ENCODE measurements at regions not wholly inside any gene's neighbourhood (a gene's known extent, or its start where the extent isn't known, plus 50 kb on each side); places are given as distances from the start of the nearest gene placed in this dataset.

DNA sequence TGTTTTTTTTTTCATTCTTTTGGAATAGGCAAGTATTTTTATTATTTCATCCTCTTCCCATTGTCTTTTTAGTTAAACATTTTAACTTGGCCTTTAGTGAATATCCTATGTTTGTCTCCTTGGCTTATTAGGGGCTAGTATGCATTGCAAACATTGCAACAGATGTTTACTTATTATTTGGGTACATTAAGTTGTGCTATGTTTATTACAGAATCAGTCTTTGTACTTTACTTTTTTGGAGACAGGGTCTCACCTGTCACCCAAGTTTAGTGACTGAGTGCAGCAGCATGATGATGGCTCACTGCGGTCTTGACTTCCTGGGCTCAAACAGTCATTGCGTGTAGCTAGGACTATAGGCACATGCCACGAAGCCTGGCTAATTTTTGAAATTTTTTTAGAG, 51.1 kb upstream of the NUDT6 start:
- no peaks in the 10 kb centered on the region for H4K20me1 ChIP-seq (ENCODE audit: low read depth)
- no peaks in the 10 kb centered on the region for H3F3A ChIP-seq (ENCODE audit: low read depth)
- no peak overlapping the region for H3K4me3 ChIP-seq
- H3K27me3 ChIP-seq, result no peaks in the 10 kb centered on the region
- H3K4me1 Mint-ChIP-seq, result no peaks in the 10 kb centered on the region
- peaks cover 13% of the 10 kb centered on the region for H3K36me3 ChIP-seq
- H3K9ac ChIP-seq, result no peak overlapping the region
- no peak overlapping the region for H3K4me3 Mint-ChIP-seq
- no peak overlapping the region for H2AFZ ChIP-seq (replicated peaks)
- no peak for DNase-seq (ENCODE audit: low spot score)
- H3K36me3 Mint-ChIP-seq, result peaks cover 19% of the 10 kb centered on the region
- no peak overlapping the region for H3K27ac Mint-ChIP-seq
- peaks cover 14% of the 10 kb centered on the region for H3K9me3 Mint-ChIP-seq
- H3K4me1 ChIP-seq, result no peaks in the 10 kb centered on the region
- no peak overlapping the region for H3K4me2 ChIP-seq
- peaks cover 5% of the 10 kb centered on the region for H3K79me2 ChIP-seq (ENCODE audit: low read depth)
- no peaks in the 10 kb centered on the region for H3K27me3 Mint-ChIP-seq (ENCODE audit: insufficient read depth, low read depth)
- TF ChIP-seq CTCF (IDR thresholded peaks at IDR 0.05) (no peak), EZH2 (IDR thresholded peaks at IDR 0.05) (no peak), EZH2phosphoT487 (IDR thresholded peaks at IDR 0.05) (no peak)
- no peak overlapping the region for H3K27ac ChIP-seq
- no peaks in the 10 kb centered on the region for H3K9me3 ChIP-seq (ENCODE audit: low read depth)

DNA sequence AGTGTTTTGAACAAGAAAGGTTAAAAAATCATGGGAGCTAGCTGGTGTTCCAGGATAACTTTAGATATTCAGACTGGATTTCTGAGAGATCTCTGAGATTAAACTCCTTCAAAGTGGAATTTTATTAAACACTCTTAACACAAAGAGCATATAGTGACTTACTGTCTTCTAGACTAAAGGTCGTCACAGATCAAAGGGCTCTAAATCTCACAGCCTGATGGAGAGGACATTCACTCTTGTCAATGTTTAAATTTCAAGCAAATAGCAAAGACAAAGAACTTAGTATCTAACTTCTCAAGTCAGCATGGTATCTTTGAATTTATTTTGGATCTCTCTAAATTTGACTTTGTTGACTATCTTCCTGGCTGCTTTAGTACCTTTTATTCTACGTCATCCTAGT, 53.7 kb upstream of the NUDT6 start:
- Histone ChIP-seq H3K9ac (no peak overlapping the region), H3K79me2 (ENCODE audit: low read depth) (peaks cover 5% of the 10 kb centered on the region), H3K4me1 (no peaks in the 10 kb centered on the region), H2AFZ (replicated peaks) (no peak overlapping the region), H4K20me1 (ENCODE audit: low read depth) (no peaks in the 10 kb centered on the region), H3K4me2 (no peak overlapping the region), H3K4me3 (no peak overlapping the region), H3K27ac (no peak overlapping the region), H3F3A (ENCODE audit: low read depth) (no peaks in the 10 kb centered on the region), H3K36me3 (peaks cover 13% of the 10 kb centered on the region), H3K9me3 (ENCODE audit: low read depth) (no peaks in the 10 kb centered on the region), H3K27me3 (no peaks in the 10 kb centered on the region)
- no peaks in the 10 kb centered on the region for H3K4me1 Mint-ChIP-seq
- DNase-seq (ENCODE audit: low spot score), result no peak
- peaks cover 15% of the 10 kb centered on the region for H3K9me3 Mint-ChIP-seq
- H3K36me3 Mint-ChIP-seq, result peaks cover 35% of the 10 kb centered on the region
- no peak overlapping the region for H3K4me3 Mint-ChIP-seq
- H3K27me3 Mint-ChIP-seq (ENCODE audit: insufficient read depth, low read depth), result no peaks in the 10 kb centered on the region
- no peak overlapping the region for H3K27ac Mint-ChIP-seq
- TF ChIP-seq EZH2 (IDR thresholded peaks at IDR 0.05) (no peak), CTCF (IDR thresholded peaks at IDR 0.05) (no peak), EZH2phosphoT487 (IDR thresholded peaks at IDR 0.05) (no peak)

- Histone ChIP-seq H2AFZ (replicated peaks) (no peak overlapping the region), H3K4me3 (no peak overlapping the region), H4K20me1 (ENCODE audit: low read depth) (no peaks in the 10 kb centered on the region), H3K79me2 (ENCODE audit: low read depth) (peaks cover 5% of the 10 kb centered on the region), H3K27ac (no peak overlapping the region), H3K9ac (no peak overlapping the region), H3F3A (ENCODE audit: low read depth) (no peaks in the 10 kb centered on the region), H3K4me2 (no peak overlapping the region), H3K9me3 (ENCODE audit: low read depth) (no peaks in the 10 kb centered on the region), H3K27me3 (no peaks in the 10 kb centered on the region), H3K4me1 (no peaks in the 10 kb centered on the region), H3K36me3 (peaks cover 13% of the 10 kb centered on the region)
- Mint-ChIP-seq H3K4me3 (no peak overlapping the region), H3K9me3 (peaks cover 15% of the 10 kb centered on the region), H3K27ac (no peak overlapping the region), H3K36me3 (peaks cover 38% of the 10 kb centered on the region), H3K4me1 (no peaks in the 10 kb centered on the region), H3K27me3 (ENCODE audit: insufficient read depth, low read depth) (no peaks in the 10 kb centered on the region)
- TF ChIP-seq CTCF (IDR thresholded peaks at IDR 0.05), result no peak
- no peak for TF ChIP-seq EZH2phosphoT487 (IDR thresholded peaks at IDR 0.05)
- no peak for TF ChIP-seq EZH2 (IDR thresholded peaks at IDR 0.05)
- no peak for DNase-seq (ENCODE audit: low spot score)
These were observed 54.7 kb upstream of the NUDT6 start for GRCh38 chr4:122977103-122977502.

Measured in neural progenitor cell (in vitro differentiated cells).